CMK (cell line): ENCODE measurements at regions not wholly inside any gene's neighbourhood (a gene's known extent, or its start where the extent isn't known, plus 50 kb on each side); places are given as distances from the start of the nearest gene placed in this dataset.
"Not testable (repeated sequence)": the region's sequence is repeated elsewhere in the genome, so short reads cannot be mapped to it uniquely, and the experiment has no call there.

Source experiments
- DNase-seq: peaks from one replicate; pipeline ENCODE4 v3.0.0-alpha.2; 2010; ENCODE audit warnings: low read depth

GRCh38 chr20:25864963-25865714 lies 168.5 kb upstream of the ZNF337 start:
- DNase-seq = not testable (repeated sequence)

- no peak for DNase-seq
Observed at GRCh38 chr20:25864326-25864962, 167.8 kb upstream of the ZNF337 start.

- no peak for DNase-seq
Observed at GRCh38 chr20:25863536-25864325, 167.1 kb upstream of the ZNF337 start.

- DNase-seq = peak; percentile 85
Observed at GRCh38 chr20:25862967-25863530, 166.4 kb upstream of the ZNF337 start.

- DNase-seq = no peak
Observed at GRCh38 chr20:25860531-25861150, 164.0 kb upstream of the ZNF337 start.

- no peak for DNase-seq
Observed at GRCh38 chr20:25859649-25860530, 163.2 kb upstream of the ZNF337 start.

- DNase-seq = no peak
Observed at GRCh38 chr20:25858495-25859425, 162.1 kb upstream of the ZNF337 start.

GRCh38 chr20:25857091-25857788 lies 160.6 kb upstream of the ZNF337 start:
- DNase-seq = not testable (repeated sequence)

- no peak for DNase-seq
Observed at GRCh38 chr20:25856256-25856884, 159.7 kb upstream of the ZNF337 start.

GRCh38 chr20:25855451-25856156 lies 159.0 kb upstream of the ZNF337 start:
- not testable (repeated sequence) for DNase-seq

- DNase-seq = not testable (repeated sequence)
Observed at GRCh38 chr20:25854666-25855065, 158.0 kb upstream of the ZNF337 start.

- peak; percentile 42 for DNase-seq
Observed at GRCh38 chr20:25853718-25854388, 157.2 kb upstream of the ZNF337 start.

- DNase-seq = not testable (repeated sequence)
Observed at GRCh38 chr20:25852968-25853717, 156.5 kb upstream of the ZNF337 start.

GRCh38 chr20:25850133-25850532 lies 153.5 kb upstream of the ZNF337 start:
- DNase-seq = not testable (repeated sequence)

GRCh38 chr20:25848222-25848621 lies 151.6 kb upstream of the ZNF337 start:
- no peak for DNase-seq

GRCh38 chr20:25844640-25845039 lies 148.0 kb upstream of the ZNF337 start:
- not testable (repeated sequence) for DNase-seq

- DNase-seq = not testable (repeated sequence)
Observed at GRCh38 chr20:25813511-25813910, 116.9 kb upstream of the ZNF337 start.
